ENCODE measurements at regions not wholly inside any gene's neighbourhood (a gene's known extent, or its start where the extent isn't known, plus 50 kb on each side); places are given as distances from the start of the nearest gene placed in this dataset.
A peak's percentile ranks its signal among the peaks of the same experiment; 100 is the strongest.

- no peak overlapping the region for H3K27ac ChIP-seq
- no peak for DNase-seq (ENCODE audit: low spot score)
- no peaks in the 10 kb centered on the region for H3K27me3 ChIP-seq
- no peaks in the 10 kb centered on the region for H4K20me1 ChIP-seq (ENCODE audit: insufficient read depth, poor library complexity, severe bottlenecking)
- H3K9me2 ChIP-seq (replicated peaks; ENCODE audit: insufficient read depth): no peaks in the 10 kb centered on the region
- TF ChIP-seq EZH2phosphoT487 (IDR thresholded peaks at IDR 0.05; ENCODE audit: low read depth, severe bottlenecking, unreplicated experiment) (no peak), EZH2 (IDR thresholded peaks at IDR 0.05; ENCODE audit: borderline replicate concordance) (no peak)
- TF ChIP-seq, protein P1, sequence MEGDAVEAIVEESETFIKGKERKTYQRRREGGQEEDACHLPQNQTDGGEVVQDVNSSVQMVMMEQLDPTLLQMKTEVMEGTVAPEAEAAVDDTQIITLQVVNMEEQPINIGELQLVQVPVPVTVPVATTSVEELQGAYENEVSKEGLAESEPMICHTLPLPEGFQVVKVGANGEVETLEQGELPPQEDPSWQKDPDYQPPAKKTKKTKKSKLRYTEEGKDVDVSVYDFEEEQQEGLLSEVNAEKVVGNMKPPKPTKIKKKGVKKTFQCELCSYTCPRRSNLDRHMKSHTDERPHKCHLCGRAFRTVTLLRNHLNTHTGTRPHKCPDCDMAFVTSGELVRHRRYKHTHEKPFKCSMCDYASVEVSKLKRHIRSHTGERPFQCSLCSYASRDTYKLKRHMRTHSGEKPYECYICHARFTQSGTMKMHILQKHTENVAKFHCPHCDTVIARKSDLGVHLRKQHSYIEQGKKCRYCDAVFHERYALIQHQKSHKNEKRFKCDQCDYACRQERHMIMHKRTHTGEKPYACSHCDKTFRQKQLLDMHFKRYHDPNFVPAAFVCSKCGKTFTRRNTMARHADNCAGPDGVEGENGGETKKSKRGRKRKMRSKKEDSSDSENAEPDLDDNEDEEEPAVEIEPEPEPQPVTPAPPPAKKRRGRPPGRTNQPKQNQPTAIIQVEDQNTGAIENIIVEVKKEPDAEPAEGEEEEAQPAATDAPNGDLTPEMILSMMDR (IDR thresholded peaks at IDR 0.05; ENCODE audit: poor library complexity): no peak
- H3K4me3 ChIP-seq: no peak overlapping the region
- H3K4me1 ChIP-seq (ENCODE audit: insufficient read depth): no peaks in the 10 kb centered on the region
- no peak overlapping the region for H3K4me2 ChIP-seq
- no peaks in the 10 kb centered on the region for H3K79me2 ChIP-seq
- H3K9me3 ChIP-seq (ENCODE audit: low read depth): no peaks in the 10 kb centered on the region
- WGBS (ENCODE audit: low lambda C conversion rate, missing lambda C conversion rate): 87% methylated on average over 4 of the region's 4 CpGs
- no peaks in the 10 kb centered on the region for H3K36me3 ChIP-seq (replicated peaks; ENCODE audit: insufficient read depth, low read depth)
- H2AFZ ChIP-seq: no peak overlapping the region
Measured at GRCh38 chr6:11644601-11645000, 107.1 kb downstream of the TMEM170B start.

GRCh38 chr6:11645016-11645415, 107.5 kb downstream of the TMEM170B start:
- TF ChIP-seq EZH2 (IDR thresholded peaks at IDR 0.05; ENCODE audit: borderline replicate concordance): no peak
- TF ChIP-seq EZH2phosphoT487 (IDR thresholded peaks at IDR 0.05; ENCODE audit: low read depth, severe bottlenecking, unreplicated experiment): no peak
- TF ChIP-seq, protein P1 (IDR thresholded peaks at IDR 0.05; ENCODE audit: poor library complexity): no peak
- no peak overlapping the region for H3K4me3 ChIP-seq
- H3K9me2 ChIP-seq (replicated peaks; ENCODE audit: insufficient read depth): no peaks in the 10 kb centered on the region
- H3K4me2 ChIP-seq: no peak overlapping the region
- no peaks in the 10 kb centered on the region for H3K79me2 ChIP-seq
- no peak overlapping the region for H3K27ac ChIP-seq
- H3K27me3 ChIP-seq: no peaks in the 10 kb centered on the region
- H3K36me3 ChIP-seq (replicated peaks; ENCODE audit: insufficient read depth, low read depth): no peaks in the 10 kb centered on the region
- DNase-seq (ENCODE audit: low spot score): peak; percentile 28
- H2AFZ ChIP-seq: no peak overlapping the region
- no peaks in the 10 kb centered on the region for H3K4me1 ChIP-seq (ENCODE audit: insufficient read depth)
- H3K9me3 ChIP-seq (ENCODE audit: low read depth): no peaks in the 10 kb centered on the region
- 63% methylated on average over 1 of the region's 1 CpG for WGBS (ENCODE audit: low lambda C conversion rate, missing lambda C conversion rate)
- no peaks in the 10 kb centered on the region for H4K20me1 ChIP-seq (ENCODE audit: insufficient read depth, poor library complexity, severe bottlenecking)

DNA sequence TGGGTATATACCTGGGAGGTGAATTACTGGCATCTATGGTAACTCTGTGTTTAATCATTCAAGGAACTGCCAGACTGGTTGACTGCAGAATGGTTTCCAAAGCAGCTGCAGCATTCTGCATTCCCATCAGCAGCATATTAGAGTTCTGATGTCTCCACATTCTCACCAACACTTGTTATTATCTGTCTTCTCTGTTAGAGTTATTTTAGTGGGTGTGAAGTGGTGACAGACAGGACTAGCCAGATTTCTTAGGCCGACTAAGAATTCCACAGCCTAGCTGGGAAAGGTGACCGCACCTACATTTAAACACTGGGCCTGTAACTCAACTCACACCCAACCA, 110.9 kb downstream of the TMEM170B start:
- Histone ChIP-seq H3K36me3 (replicated peaks; ENCODE audit: insufficient read depth, low read depth) (no peaks in the 10 kb centered on the region), H3K4me3 (no peak overlapping the region), H3K79me2 (no peaks in the 10 kb centered on the region), H3K27ac (no peak overlapping the region), H3K9me2 (replicated peaks; ENCODE audit: insufficient read depth) (no peaks in the 10 kb centered on the region), H3K27me3 (no peaks in the 10 kb centered on the region), H3K4me2 (no peak overlapping the region), H2AFZ (no peak overlapping the region), H3K4me1 (ENCODE audit: insufficient read depth) (no peaks in the 10 kb centered on the region), H4K20me1 (ENCODE audit: insufficient read depth, poor library complexity, severe bottlenecking) (no peaks in the 10 kb centered on the region), H3K9me3 (ENCODE audit: low read depth) (no peaks in the 10 kb centered on the region)
- no peak for DNase-seq (ENCODE audit: low spot score)
- WGBS (ENCODE audit: low lambda C conversion rate, missing lambda C conversion rate): 75% methylated on average over 2 of the region's 2 CpGs
- TF ChIP-seq, protein P1 (IDR thresholded peaks at IDR 0.05; ENCODE audit: poor library complexity): no peak
- TF ChIP-seq EZH2phosphoT487 (IDR thresholded peaks at IDR 0.05; ENCODE audit: low read depth, severe bottlenecking, unreplicated experiment): no peak
- no peak for TF ChIP-seq EZH2 (IDR thresholded peaks at IDR 0.05; ENCODE audit: borderline replicate concordance)

GRCh38 chr6:11648889-11649288, 111.3 kb downstream of the TMEM170B start:
- Histone ChIP-seq H3K4me2 (no peak overlapping the region), H3K4me3 (no peak overlapping the region), H3K27me3 (no peaks in the 10 kb centered on the region), H3K36me3 (replicated peaks; ENCODE audit: insufficient read depth, low read depth) (no peaks in the 10 kb centered on the region), H4K20me1 (ENCODE audit: insufficient read depth, poor library complexity, severe bottlenecking) (no peaks in the 10 kb centered on the region), H3K9me2 (replicated peaks; ENCODE audit: insufficient read depth) (no peaks in the 10 kb centered on the region), H3K9me3 (ENCODE audit: low read depth) (no peaks in the 10 kb centered on the region), H3K79me2 (no peaks in the 10 kb centered on the region), H2AFZ (no peak overlapping the region), H3K27ac (no peak overlapping the region), H3K4me1 (ENCODE audit: insufficient read depth) (no peaks in the 10 kb centered on the region)
- WGBS (ENCODE audit: low lambda C conversion rate, missing lambda C conversion rate): 98% methylated on average over 20 of the region's 20 CpGs
- DNase-seq (ENCODE audit: low spot score): no peak
- TF ChIP-seq, protein P1 (IDR thresholded peaks at IDR 0.05; ENCODE audit: poor library complexity): no peak
- TF ChIP-seq EZH2phosphoT487 (IDR thresholded peaks at IDR 0.05; ENCODE audit: low read depth, severe bottlenecking, unreplicated experiment) (no peak), EZH2 (IDR thresholded peaks at IDR 0.05; ENCODE audit: borderline replicate concordance) (no peak)
